Femur (tissue), 1 donor: ENCODE measurements at regions not wholly inside any gene's neighbourhood (a gene's known extent, or its start where the extent isn't known, plus 50 kb on each side); places are given as distances from the start of the nearest gene placed in this dataset.
"Not testable (repeated sequence)": the region's sequence is repeated elsewhere in the genome, so short reads cannot be mapped to it uniquely, and the experiment has no call there.

ENCODE experiments used
- DNase-seq: peaks from one replicate; pipeline ENCODE4 v3.0.0-alpha.2; 2017

- DNase-seq = no peak
Observed at GRCh38 chr11:13136272-13136596, 127.1 kb downstream of the RASSF10 start.

- DNase-seq = no peak
Observed at GRCh38 chr11:13137844-13138301, 128.8 kb downstream of the RASSF10 start.

GRCh38 chr11:13139085-13139484 is 130.0 kb downstream of the RASSF10 start:
- DNase-seq = not testable (repeated sequence)

GRCh38 chr11:13140028-13140870 is 131.1 kb downstream of the RASSF10 start:
- no peak for DNase-seq

- peak; percentile 77 for DNase-seq
Observed at GRCh38 chr11:13140873-13141655, 131.9 kb downstream of the RASSF10 start.

GRCh38 chr11:13141731-13142709 is 132.9 kb downstream of the RASSF10 start:
- DNase-seq = no peak

- no peak for DNase-seq
Observed at GRCh38 chr11:13143486-13144297, 133.9 kb upstream of the BMAL1 start.

- no peak for DNase-seq
Observed at GRCh38 chr11:13145461-13145860, 132.1 kb upstream of the BMAL1 start.

- DNase-seq = no peak
Observed at GRCh38 chr11:13149991-13150390, 127.6 kb upstream of the BMAL1 start.

GRCh38 chr11:13150487-13150886 is 127.1 kb upstream of the BMAL1 start:
- no peak for DNase-seq

- DNase-seq = no peak
Observed at GRCh38 chr11:13152264-13152663, 125.3 kb upstream of the BMAL1 start.

- no peak for DNase-seq
Observed at GRCh38 chr11:13152736-13153541, 124.7 kb upstream of the BMAL1 start.

GRCh38 chr11:13154374-13154773 is 123.2 kb upstream of the BMAL1 start:
- DNase-seq = not testable (repeated sequence)

- no peak for DNase-seq
Observed at GRCh38 chr11:13160346-13160745, 117.2 kb upstream of the BMAL1 start.

- DNase-seq = no peak
Observed at GRCh38 chr11:13160806-13161205, 116.8 kb upstream of the BMAL1 start.

GRCh38 chr11:13163158-13163557 is 114.4 kb upstream of the BMAL1 start:
- DNase-seq = no peak

GRCh38 chr11:13166036-13166435 is 111.6 kb upstream of the BMAL1 start:
- no peak for DNase-seq

GRCh38 chr11:13168271-13168670 is 109.3 kb upstream of the BMAL1 start:
- DNase-seq = peak; percentile 27

- DNase-seq = no peak
Observed at GRCh38 chr11:13169709-13170108, 107.9 kb upstream of the BMAL1 start.

GRCh38 chr11:13174090-13174489 is 103.5 kb upstream of the BMAL1 start:
- no peak for DNase-seq
